MV-4-11 (cell line): ENCODE measurements at regions not wholly inside any gene's neighbourhood (a gene's known extent, or its start where the extent isn't known, plus 50 kb on each side); places are given as distances from the start of the nearest gene placed in this dataset.
"Not testable (repeated sequence)": the region's sequence is repeated elsewhere in the genome, so short reads cannot be mapped to it uniquely, and the experiment has no call there.

Experiments used
- DNase-seq: peaks from one replicate; lab custom pipeline; 2025; lab: John Stamatoyannopoulos, UW

GRCh38 chr15:85196697-85197096 lies 183.7 kb upstream of the AKAP13 start:
- DNase-seq = not testable (repeated sequence)

- DNase-seq = not testable (repeated sequence)
Measured at GRCh38 chr15:85197582-85197981, 182.8 kb upstream of the AKAP13 start.

- DNase-seq = not testable (repeated sequence)
Measured at GRCh38 chr15:85198432-85198831, 182.0 kb upstream of the AKAP13 start.

GRCh38 chr15:85200215-85200614 lies 180.2 kb upstream of the AKAP13 start:
- not testable (repeated sequence) for DNase-seq

GRCh38 chr15:85201118-85201793 lies 179.1 kb upstream of the AKAP13 start:
- not testable (repeated sequence) for DNase-seq

- DNase-seq = not testable (repeated sequence)
Measured at GRCh38 chr15:85204481-85204880, 175.9 kb upstream of the AKAP13 start.

- DNase-seq = not testable (repeated sequence)
Measured at GRCh38 chr15:85233791-85234325, 146.5 kb upstream of the AKAP13 start.

GRCh38 chr15:85234450-85235196 lies 145.8 kb upstream of the AKAP13 start:
- not testable (repeated sequence) for DNase-seq

GRCh38 chr15:85244056-85244455 lies 136.3 kb upstream of the AKAP13 start:
- DNase-seq = not testable (repeated sequence)

- DNase-seq = not testable (repeated sequence)
Measured at GRCh38 chr15:85250938-85251542, 129.4 kb upstream of the AKAP13 start.

GRCh38 chr15:85253196-85253915 lies 127.0 kb upstream of the AKAP13 start:
- DNase-seq = not testable (repeated sequence)

GRCh38 chr15:85254961-85255360 lies 125.4 kb upstream of the AKAP13 start:
- DNase-seq = not testable (repeated sequence)

- DNase-seq = not testable (repeated sequence)
Measured at GRCh38 chr15:85255502-85255901, 124.9 kb upstream of the AKAP13 start.

GRCh38 chr15:85256009-85256997 lies 124.1 kb upstream of the AKAP13 start:
- DNase-seq = not testable (repeated sequence)

GRCh38 chr15:85258062-85258445 lies 122.3 kb upstream of the AKAP13 start:
- DNase-seq = not testable (repeated sequence)

- DNase-seq = not testable (repeated sequence)
Measured at GRCh38 chr15:85258559-85259209, 121.7 kb upstream of the AKAP13 start.

- not testable (repeated sequence) for DNase-seq
Measured at GRCh38 chr15:85260526-85260925, 119.9 kb upstream of the AKAP13 start.

GRCh38 chr15:85262461-85263055 lies 117.8 kb upstream of the AKAP13 start:
- not testable (repeated sequence) for DNase-seq

GRCh38 chr15:85263842-85264440 lies 116.5 kb upstream of the AKAP13 start:
- DNase-seq = not testable (repeated sequence)
